ENCODE measurements at regions not wholly inside any gene's neighbourhood (a gene's known extent, or its start where the extent isn't known, plus 50 kb on each side); places are given as distances from the start of the nearest gene placed in this dataset.

DNA sequence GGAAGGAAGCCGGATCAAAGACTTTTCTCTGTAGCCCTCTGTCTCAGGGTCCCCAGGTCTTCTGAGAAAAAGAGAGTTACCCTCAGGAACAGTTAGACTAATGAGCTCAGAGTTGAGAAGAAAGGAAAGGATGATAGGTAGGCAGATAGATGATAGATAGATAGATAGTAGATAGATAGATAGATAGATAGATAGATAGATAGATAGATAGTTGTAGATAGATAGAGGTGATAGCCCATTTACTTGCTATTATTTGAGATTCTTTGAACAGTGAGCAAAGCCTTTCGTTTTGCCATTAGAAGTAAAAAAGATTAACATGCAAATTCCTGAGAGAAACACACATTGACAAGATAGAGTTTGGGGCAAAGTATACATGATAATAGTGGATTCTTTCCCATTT lies 86.9 kb upstream of the KIT start:
- TF ChIP-seq, protein P1, sequence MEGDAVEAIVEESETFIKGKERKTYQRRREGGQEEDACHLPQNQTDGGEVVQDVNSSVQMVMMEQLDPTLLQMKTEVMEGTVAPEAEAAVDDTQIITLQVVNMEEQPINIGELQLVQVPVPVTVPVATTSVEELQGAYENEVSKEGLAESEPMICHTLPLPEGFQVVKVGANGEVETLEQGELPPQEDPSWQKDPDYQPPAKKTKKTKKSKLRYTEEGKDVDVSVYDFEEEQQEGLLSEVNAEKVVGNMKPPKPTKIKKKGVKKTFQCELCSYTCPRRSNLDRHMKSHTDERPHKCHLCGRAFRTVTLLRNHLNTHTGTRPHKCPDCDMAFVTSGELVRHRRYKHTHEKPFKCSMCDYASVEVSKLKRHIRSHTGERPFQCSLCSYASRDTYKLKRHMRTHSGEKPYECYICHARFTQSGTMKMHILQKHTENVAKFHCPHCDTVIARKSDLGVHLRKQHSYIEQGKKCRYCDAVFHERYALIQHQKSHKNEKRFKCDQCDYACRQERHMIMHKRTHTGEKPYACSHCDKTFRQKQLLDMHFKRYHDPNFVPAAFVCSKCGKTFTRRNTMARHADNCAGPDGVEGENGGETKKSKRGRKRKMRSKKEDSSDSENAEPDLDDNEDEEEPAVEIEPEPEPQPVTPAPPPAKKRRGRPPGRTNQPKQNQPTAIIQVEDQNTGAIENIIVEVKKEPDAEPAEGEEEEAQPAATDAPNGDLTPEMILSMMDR (conservative IDR thresholded peaks at IDR 0.05; ENCODE audit: low read depth, low read length): no peak
- no peak for DNase-seq (ENCODE audit: low read depth)
- H3K4me3 ChIP-seq (ENCODE audit: low read depth, low read length): no peak overlapping the region

GRCh38 chr4:54571293-54572151 lies 86.2 kb upstream of the KIT start:
- DNase-seq (ENCODE audit: low read depth): no peak
- no peak overlapping the region for H3K4me3 ChIP-seq (ENCODE audit: low read depth, low read length)
- TF ChIP-seq, protein P1 (conservative IDR thresholded peaks at IDR 0.05; ENCODE audit: low read depth, low read length): no peak

DNA sequence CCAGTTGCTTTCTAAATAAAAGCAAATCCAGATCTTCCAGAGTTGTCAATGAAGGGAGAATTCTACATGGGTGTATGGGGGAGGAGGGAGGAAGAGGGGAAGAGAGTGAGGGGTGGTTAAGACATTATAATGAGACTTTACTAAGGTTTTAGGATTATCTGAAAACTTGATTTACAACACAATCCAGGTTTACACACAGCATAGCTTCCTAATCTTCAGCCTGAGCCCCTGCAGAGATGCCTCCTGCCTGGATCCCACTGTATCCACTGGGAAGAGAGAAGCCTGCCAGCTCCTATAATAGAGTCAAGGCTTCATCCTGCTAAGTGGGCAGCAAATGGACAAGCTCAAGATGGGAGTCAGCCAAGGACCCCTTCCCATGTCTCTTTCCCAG lies 85.6 kb upstream of the KIT start:
- no peak for DNase-seq (ENCODE audit: low read depth)
- H3K4me3 ChIP-seq (ENCODE audit: low read depth, low read length): no peak overlapping the region
- TF ChIP-seq, protein P1 (conservative IDR thresholded peaks at IDR 0.05; ENCODE audit: low read depth, low read length): no peak

- no peak overlapping the region for H3K4me3 ChIP-seq (ENCODE audit: low read depth, low read length)
- DNase-seq (ENCODE audit: low read depth): no peak
- TF ChIP-seq, protein P1 (conservative IDR thresholded peaks at IDR 0.05; ENCODE audit: low read depth, low read length): no peak
Measured at GRCh38 chr4:54574500-54574899, 83.3 kb upstream of the KIT start.

- no peak overlapping the region for H3K4me3 ChIP-seq (ENCODE audit: low read depth, low read length)
- TF ChIP-seq, protein P1 (conservative IDR thresholded peaks at IDR 0.05; ENCODE audit: low read depth, low read length): no peak
- DNase-seq (ENCODE audit: low read depth): no peak
Measured at GRCh38 chr4:54575919-54576318, 81.8 kb upstream of the KIT start.

DNA sequence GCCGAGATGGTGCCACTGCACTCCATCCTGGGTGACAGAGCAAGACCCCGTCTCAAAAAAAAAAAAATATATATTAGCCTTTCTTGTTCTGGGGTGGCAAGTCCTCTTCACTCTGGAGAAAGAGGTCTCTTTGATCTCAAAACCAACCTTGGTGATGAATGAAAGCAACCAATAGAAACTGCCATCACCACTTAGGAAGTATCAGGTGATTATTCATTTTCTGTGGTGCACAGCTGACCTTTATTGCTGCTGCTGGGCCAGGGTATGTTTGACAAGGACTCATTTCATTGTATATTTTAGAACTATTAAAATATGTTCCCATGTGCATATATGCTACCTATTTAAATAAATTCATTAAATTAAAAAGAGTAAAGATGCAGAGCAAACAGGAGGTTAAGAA lies 76.0 kb upstream of the KIT start:
- no peak for DNase-seq (ENCODE audit: low read depth)
- TF ChIP-seq, protein P1 (conservative IDR thresholded peaks at IDR 0.05; ENCODE audit: low read depth, low read length): no peak
- no peak overlapping the region for H3K4me3 ChIP-seq (ENCODE audit: low read depth, low read length)
